Bronchial epithelial cell (primary cell): ENCODE measurements at regions not wholly inside any gene's neighbourhood (a gene's known extent, or its start where the extent isn't known, plus 50 kb on each side); places are given as distances from the start of the nearest gene placed in this dataset.

Experiments used
- DNase-seq: peaks from one replicate; pipeline ENCODE4 v3.0.0-alpha.2; 2010; ENCODE audit warnings: low read depth
- FAIRE-seq: peaks from 2 replicates; lab custom pipeline; 2011; peaks lifted over from hg19 to GRCh38; lab: Jason Lieb, UNC
- H3K27me3 ChIP-seq: 2 replicates; pipeline ENCODE4 v1.5.1; 2011; ENCODE audit warnings: low read length; ENCODE audit not compliant: control insufficient read depth, insufficient read depth
- H3K36me3 ChIP-seq: 2 replicates; pipeline ENCODE4 v1.5.1; 2011; ENCODE audit warnings: low read length; ENCODE audit not compliant: control insufficient read depth, insufficient read depth
- H3K4me3 ChIP-seq: 2 replicates; pipeline ENCODE4 v1.5.1; 2011; ENCODE audit warnings: mild to moderate bottlenecking, low read depth, low read length, control low read depth
- CTCF ChIP-seq: IDR thresholded peaks from 2 replicates; pipeline ENCODE4 v1.5.1; 2011; ENCODE audit warnings: mild to moderate bottlenecking, moderate library complexity, low read length, control low read depth, inconsistent platforms; ENCODE audit not compliant: insufficient read depth, severe bottlenecking

- FAIRE-seq (no peak), DNase-seq (no peak)
- H3K4me3 ChIP-seq = no peak overlapping the region
- no peaks in the 10 kb centered on the region for H3K36me3 ChIP-seq
- H3K27me3 ChIP-seq = no peaks in the 10 kb centered on the region
- no peak for TF ChIP-seq CTCF
Observed at GRCh38 chr12:65646127-65646643, 178.1 kb upstream of the HMGA2 start.

GRCh38 chr12:65647074-65647473, 177.2 kb upstream of the HMGA2 start:
- no peak for DNase-seq
- no peaks in the 10 kb centered on the region for H3K36me3 ChIP-seq
- no peak for TF ChIP-seq CTCF
- no peaks in the 10 kb centered on the region for H3K27me3 ChIP-seq
- no peak for FAIRE-seq
- no peak overlapping the region for H3K4me3 ChIP-seq

- no peaks in the 10 kb centered on the region for H3K36me3 ChIP-seq
- FAIRE-seq (no peak), DNase-seq (peak; percentile 70)
- TF ChIP-seq CTCF = no peak
- H3K27me3 ChIP-seq = no peaks in the 10 kb centered on the region
- no peak overlapping the region for H3K4me3 ChIP-seq
Observed at GRCh38 chr12:65648461-65648860, 175.8 kb upstream of the HMGA2 start.

- no peak overlapping the region for H3K4me3 ChIP-seq
- peak; percentile 85 for FAIRE-seq
- peak; percentile 100 for DNase-seq
- no peak for TF ChIP-seq CTCF
- H3K36me3 ChIP-seq = no peaks in the 10 kb centered on the region
- no peaks in the 10 kb centered on the region for H3K27me3 ChIP-seq
Observed at GRCh38 chr12:65649126-65649525, 175.2 kb upstream of the HMGA2 start.

GRCh38 chr12:65651060-65651459, 173.2 kb upstream of the HMGA2 start:
- H3K27me3 ChIP-seq = no peaks in the 10 kb centered on the region
- no peak for TF ChIP-seq CTCF
- no peak overlapping the region for H3K4me3 ChIP-seq
- FAIRE-seq (no peak), DNase-seq (no peak)
- no peaks in the 10 kb centered on the region for H3K36me3 ChIP-seq

GRCh38 chr12:65653321-65653720, 171.0 kb upstream of the HMGA2 start:
- H3K4me3 ChIP-seq = no peak overlapping the region
- DNase-seq (no peak), FAIRE-seq (no peak)
- no peaks in the 10 kb centered on the region for H3K27me3 ChIP-seq
- no peak for TF ChIP-seq CTCF
- H3K36me3 ChIP-seq = no peaks in the 10 kb centered on the region
